OCI-LY1 (cell line): ENCODE measurements at regions not wholly inside any gene's neighbourhood (a gene's known extent, or its start where the extent isn't known, plus 50 kb on each side); places are given as distances from the start of the nearest gene placed in this dataset.
A peak's percentile ranks its signal among the peaks of the same experiment; 100 is the strongest.

Experiments
- H2AFZ ChIP-seq: fragments of 200-600 bp; sonication (generic), shearing (Covaris generic); 2 replicates; pipeline ENCODE4 v1.6.0; 2014; ENCODE audit warnings: antibody characterized with exemption, mild to moderate bottlenecking, low read length
- H3F3A ChIP-seq: fragments of 200-600 bp; sonication (generic), shearing (Covaris generic); 2 replicates; pipeline ENCODE4 v1.6.0; 2014; ENCODE audit warnings: mild to moderate bottlenecking, antibody characterized with exemption, low read length, moderate library complexity; ENCODE audit not compliant: insufficient read depth
- H3K27ac ChIP-seq: fragments of 200-600 bp; sonication (generic); 2 replicates; pipeline ENCODE4 v1.5.1; 2014; ENCODE audit warnings: low read length, mixed run types, mild to moderate bottlenecking, low read depth; ENCODE audit not compliant: poor library complexity, severe bottlenecking
- H3K27me3 ChIP-seq: fragments of 200-600 bp; sonication (generic); 2 replicates; pipeline ENCODE4 v1.6.0; 2014; ENCODE audit warnings: antibody characterized with exemption, mild to moderate bottlenecking, low read length, moderate library complexity; ENCODE audit not compliant: insufficient read depth
- H3K36me3 ChIP-seq: fragments of 200-600 bp; sonication (generic); 2 replicates; pipeline ENCODE4 v1.6.1; 2014; ENCODE audit warnings: mild to moderate bottlenecking, antibody characterized with exemption, low read length, moderate library complexity, mixed read lengths; ENCODE audit not compliant: insufficient read depth
- H3K4me1 ChIP-seq: fragments of 200-600 bp; sonication (generic); 2 replicates; pipeline ENCODE4 v1.5.1; 2014; ENCODE audit warnings: mild to moderate bottlenecking, low read length, moderate library complexity; ENCODE audit not compliant: insufficient read depth, severe bottlenecking
- H3K4me2 ChIP-seq: fragments of 200-600 bp; sonication (generic), shearing (Covaris generic); 2 replicates; pipeline ENCODE4 v1.6.1; 2014; ENCODE audit warnings: low read length
- H3K4me3 ChIP-seq: fragments of 200-600 bp; sonication (generic); 2 replicates; pipeline ENCODE4 v1.5.1; 2014; ENCODE audit warnings: low read length, low read depth, mild to moderate bottlenecking, mixed read lengths; ENCODE audit not compliant: poor library complexity, severe bottlenecking
- H3K79me2 ChIP-seq: fragments of 200-600 bp; shearing (Covaris generic); 2 replicates; pipeline ENCODE4 v1.6.1; 2016; ENCODE audit warnings: mixed run types, low read length, mixed read lengths; ENCODE audit not compliant: insufficient read depth
- H3K9ac ChIP-seq: fragments of 200-600 bp; sonication (generic), shearing (Covaris generic); 2 replicates; pipeline ENCODE4 v1.6.1; 2014; ENCODE audit warnings: mild to moderate bottlenecking, low read length, mixed read lengths
- H3K9me2 ChIP-seq: fragments of 200-600 bp; sonication (generic), shearing (Covaris generic); 2 replicates; pipeline ENCODE4 v1.6.1; 2014; ENCODE audit warnings: low read depth, mild to moderate bottlenecking, low read length, mixed read lengths
- H3K9me3 ChIP-seq: fragments of 200-600 bp; shearing (Covaris generic); 2 replicates; pipeline ENCODE4 v1.6.1; 2014; ENCODE audit warnings: low read length, mixed read lengths
- H4K20me1 ChIP-seq: fragments of 200-600 bp; sonication (generic), shearing (Covaris generic); 2 replicates; pipeline ENCODE4 v1.6.0; 2016; ENCODE audit warnings: mild to moderate bottlenecking, low read length; ENCODE audit not compliant: insufficient read depth
- CTCF ChIP-seq: fragments of 200-600 bp; sonication (generic), shearing (Covaris generic); IDR thresholded peaks from 2 replicates; pipeline ENCODE4 v1.5.1; 2017; ENCODE audit warnings: mild to moderate bottlenecking, antibody characterized with exemption, low read length, moderate library complexity, mixed read lengths
- EZH2 ChIP-seq: fragments of 200-600 bp; sonication (generic), shearing (Covaris generic); IDR thresholded peaks from 2 replicates; pipeline ENCODE4 v1.8.0; 2017; ENCODE audit warnings: borderline replicate concordance, mixed run types, mild to moderate bottlenecking, antibody characterized with exemption, low read length, moderate library complexity, mixed read lengths

- no peak overlapping the region for H3K4me2 ChIP-seq
- H3K9me2 ChIP-seq, result no peaks in the 10 kb centered on the region
- TF ChIP-seq CTCF (no peak), EZH2 (no peak)
- H3K9me3 ChIP-seq, result peaks cover 3% of the 10 kb centered on the region; the same call in 1 of the 2 replicates
- no peaks in the 10 kb centered on the region for H3K36me3 ChIP-seq
- H3K27me3 ChIP-seq, result no peaks in the 10 kb centered on the region
- H2AFZ ChIP-seq, result no peak overlapping the region
- no peaks in the 10 kb centered on the region for H3F3A ChIP-seq
- H3K4me3 ChIP-seq, result no peak overlapping the region
- H4K20me1 ChIP-seq, result no peaks in the 10 kb centered on the region
- no peaks in the 10 kb centered on the region for H3K79me2 ChIP-seq
- no peak overlapping the region for H3K9ac ChIP-seq
- H3K27ac ChIP-seq, result no peak overlapping the region
- H3K4me1 ChIP-seq, result peaks cover 15% of the 10 kb centered on the region
Measured at GRCh38 chr2:6159606-6160005, 467.4 kb downstream of the SOX11 start.

DNA sequence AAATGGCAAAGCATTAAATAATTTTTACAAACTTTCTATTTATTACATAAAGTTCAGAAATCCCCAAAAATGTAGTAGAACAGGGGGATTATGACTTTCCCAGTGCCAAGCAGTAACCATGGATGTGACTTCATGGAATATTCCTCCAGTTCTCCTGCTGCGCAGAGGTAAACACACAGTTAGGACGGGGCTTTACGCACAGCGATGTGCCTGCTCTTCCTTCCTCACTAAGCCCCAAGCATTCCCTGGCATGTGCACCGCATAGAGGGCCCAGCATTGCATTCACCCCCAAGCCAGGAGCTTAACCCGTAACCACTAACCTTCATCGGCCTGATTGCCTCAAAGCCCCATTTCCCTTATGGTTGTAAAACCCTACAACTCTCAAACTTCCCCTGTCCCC lies 471.7 kb downstream of the SOX11 start:
- TF ChIP-seq CTCF (no peak), EZH2 (no peak)
- Histone ChIP-seq H4K20me1 (no peaks in the 10 kb centered on the region), H3K27me3 (no peaks in the 10 kb centered on the region), H3K9me3 (no peaks in the 10 kb centered on the region), H3K27ac (no peak overlapping the region), H3K4me3 (no peak overlapping the region), H3K4me2 (peak overlapping the region; percentile 30; the same call in 1 of the 2 replicates), H3K9me2 (no peaks in the 10 kb centered on the region), H3F3A (no peaks in the 10 kb centered on the region), H3K36me3 (no peaks in the 10 kb centered on the region), H3K9ac (no peak overlapping the region; the same call in 1 of the 2 replicates), H3K79me2 (no peaks in the 10 kb centered on the region), H3K4me1 (peaks cover 37% of the 10 kb centered on the region), H2AFZ (no peak overlapping the region)

GRCh38 chr2:6164986-6165747 lies 473.0 kb downstream of the SOX11 start:
- TF ChIP-seq CTCF (no peak), EZH2 (no peak)

More at GRCh38 chr2:6164986-6165747, 473.0 kb downstream of the SOX11 start:
- H3K36me3 ChIP-seq, result no peaks in the 10 kb centered on the region
- H3F3A ChIP-seq, result no peaks in the 10 kb centered on the region
- H2AFZ ChIP-seq, result no peak overlapping the region
- peak overlapping the region; percentile 4 for H3K27ac ChIP-seq
- peaks cover 32% of the 10 kb centered on the region for H3K4me1 ChIP-seq
- H3K79me2 ChIP-seq, result no peaks in the 10 kb centered on the region
- no peaks in the 10 kb centered on the region for H3K9me3 ChIP-seq
- H3K27me3 ChIP-seq, result no peaks in the 10 kb centered on the region
- no peaks in the 10 kb centered on the region for H3K9me2 ChIP-seq
- no peaks in the 10 kb centered on the region for H4K20me1 ChIP-seq
- peak overlapping the region; percentile 30 for H3K4me3 ChIP-seq
- H3K4me2 ChIP-seq, result peak overlapping the region; percentile 44
- peak overlapping the region; percentile 24; the same call in 1 of the 2 replicates for H3K9ac ChIP-seq
